NCI-H146 (cell line): ENCODE measurements at regions not wholly inside any gene's neighbourhood (a gene's known extent, or its start where the extent isn't known, plus 50 kb on each side); places are given as distances from the start of the nearest gene placed in this dataset.

Experiments
- DNase-seq: peaks from one replicate; lab custom pipeline; 2025; lab: John Stamatoyannopoulos, UW

GRCh38 chr21:38929652-38930051, 123.9 kb downstream of the ETS2 start:
- DNase-seq = no peak

- no peak for DNase-seq
Observed at GRCh38 chr21:38929142-38929541, 123.4 kb downstream of the ETS2 start.

- no peak for DNase-seq
Observed at GRCh38 chr21:38927776-38928175, 122.0 kb downstream of the ETS2 start.

- DNase-seq = no peak
Observed at GRCh38 chr21:38925923-38926322, 120.2 kb downstream of the ETS2 start.

DNA sequence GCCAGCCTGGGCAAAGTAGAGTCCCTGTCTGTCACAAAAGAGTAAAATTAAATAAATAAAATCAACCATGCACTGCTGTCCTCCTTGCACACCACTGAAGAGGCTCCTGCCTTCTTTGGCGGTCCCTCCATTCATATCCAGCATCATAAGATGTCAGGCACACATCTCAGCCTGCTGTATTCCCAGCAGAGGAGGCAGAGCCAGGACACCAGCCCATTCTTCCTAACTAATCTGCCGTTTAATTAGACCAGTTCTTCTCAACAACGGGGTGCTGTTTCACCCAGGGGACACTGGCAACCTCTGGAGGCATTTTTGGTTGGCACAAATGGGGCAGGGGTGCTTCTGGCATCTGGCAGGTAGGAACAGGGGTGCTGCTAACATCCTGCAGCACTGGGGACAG, 119.7 kb downstream of the ETS2 start:
- no peak for DNase-seq

GRCh38 chr21:38924954-38925353, 119.2 kb downstream of the ETS2 start:
- no peak for DNase-seq

GRCh38 chr21:38923429-38923828, 117.7 kb downstream of the ETS2 start:
- DNase-seq = no peak

GRCh38 chr21:38922474-38923235, 116.9 kb downstream of the ETS2 start:
- no peak for DNase-seq

GRCh38 chr21:38921511-38922251, 116.0 kb downstream of the ETS2 start:
- no peak for DNase-seq

- no peak for DNase-seq
Observed at GRCh38 chr21:38920631-38921398, 115.1 kb downstream of the ETS2 start.

GRCh38 chr21:38918607-38919346, 113.0 kb downstream of the ETS2 start:
- no peak for DNase-seq

DNA sequence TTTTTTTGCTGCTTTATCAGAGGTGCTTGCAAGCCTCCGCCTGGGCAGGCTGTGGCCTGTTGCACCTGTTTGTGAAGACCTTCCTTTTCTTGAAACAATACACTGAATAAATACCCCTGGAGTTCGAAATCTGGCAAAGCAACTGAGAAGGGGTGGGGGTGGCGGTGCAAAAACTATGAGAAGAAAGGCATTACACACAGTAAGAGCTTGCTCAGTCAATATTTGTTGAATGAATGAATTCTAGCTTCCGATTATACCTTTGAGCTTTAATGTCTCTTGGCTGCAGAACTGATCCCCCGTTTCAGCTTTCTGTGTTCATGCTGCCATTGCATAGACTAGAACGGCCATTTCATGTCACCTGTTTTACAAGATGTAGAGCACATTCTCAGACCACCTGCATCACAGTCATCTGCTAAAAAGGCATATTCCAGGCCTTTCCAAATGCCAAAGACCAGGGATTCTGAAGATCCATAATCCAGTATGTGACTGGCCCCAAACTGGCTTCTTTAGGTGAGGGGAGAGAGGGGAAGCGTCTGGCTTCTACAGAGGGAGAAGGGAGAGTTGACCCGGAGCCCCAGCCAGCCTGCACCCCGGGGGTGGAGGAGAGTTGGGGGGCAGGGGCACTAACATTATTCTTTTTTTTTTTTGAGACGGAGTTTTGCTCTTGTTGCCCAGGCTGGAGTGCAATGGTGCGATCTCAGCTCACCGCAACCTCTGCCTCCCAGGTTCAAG, 111.5 kb downstream of the ETS2 start:
- peak; percentile 91 for DNase-seq

- peak; percentile 56 for DNase-seq
Observed at GRCh38 chr21:38916214-38916964, 110.7 kb downstream of the ETS2 start.

DNA sequence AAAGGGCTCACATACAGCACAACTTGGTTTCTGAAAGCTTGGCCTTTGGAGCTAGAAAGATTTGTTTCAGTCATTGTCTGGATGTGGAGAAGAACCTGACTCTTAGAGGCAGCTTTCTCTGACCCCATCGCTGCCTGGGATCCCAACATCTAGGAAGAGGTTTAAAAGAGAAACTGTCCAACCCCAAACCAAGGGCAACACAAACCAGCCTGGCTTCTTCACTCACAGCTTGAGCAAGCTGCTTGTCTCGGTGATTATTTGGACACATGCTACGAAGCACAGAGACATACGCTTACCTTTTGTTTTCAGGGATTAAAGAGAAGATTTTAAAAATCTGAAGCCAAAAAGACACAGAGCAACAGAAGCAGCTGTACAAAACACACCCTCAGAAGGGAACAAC, 109.8 kb downstream of the ETS2 start:
- no peak for DNase-seq

GRCh38 chr21:38914528-38915293, 109.0 kb downstream of the ETS2 start:
- peak; percentile 14 for DNase-seq

DNA sequence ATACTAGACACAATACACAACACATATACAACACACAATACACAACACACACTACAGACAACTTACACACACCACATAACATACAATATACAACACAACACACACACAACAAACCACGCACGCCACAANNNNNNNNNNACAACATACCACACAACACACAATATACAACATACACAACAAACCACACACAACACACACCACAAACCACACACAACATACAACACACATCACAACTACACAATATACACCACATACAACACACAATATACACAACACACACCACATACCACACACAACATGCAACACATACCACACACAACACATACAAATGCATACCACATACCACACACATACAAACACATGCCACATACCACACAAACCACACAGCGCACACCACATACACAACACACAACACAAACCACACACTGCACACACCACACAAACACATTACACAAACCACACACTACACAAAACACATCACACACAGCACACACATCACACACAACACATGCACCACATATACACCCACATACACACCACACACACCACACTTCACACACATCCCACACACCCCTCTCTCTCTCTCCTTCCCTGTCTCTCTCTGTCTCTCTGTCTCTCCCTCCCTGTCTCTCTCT, 108.3 kb downstream of the ETS2 start:
- DNase-seq = no peak

GRCh38 chr21:38913120-38913892, 107.6 kb downstream of the ETS2 start:
- DNase-seq = peak; percentile 85

- no peak for DNase-seq
Observed at GRCh38 chr21:38912789-38913119, 107.0 kb downstream of the ETS2 start.
